ENCODE measurements at regions not wholly inside any gene's neighbourhood (a gene's known extent, or its start where the extent isn't known, plus 50 kb on each side); places are given as distances from the start of the nearest gene placed in this dataset.

DNA sequence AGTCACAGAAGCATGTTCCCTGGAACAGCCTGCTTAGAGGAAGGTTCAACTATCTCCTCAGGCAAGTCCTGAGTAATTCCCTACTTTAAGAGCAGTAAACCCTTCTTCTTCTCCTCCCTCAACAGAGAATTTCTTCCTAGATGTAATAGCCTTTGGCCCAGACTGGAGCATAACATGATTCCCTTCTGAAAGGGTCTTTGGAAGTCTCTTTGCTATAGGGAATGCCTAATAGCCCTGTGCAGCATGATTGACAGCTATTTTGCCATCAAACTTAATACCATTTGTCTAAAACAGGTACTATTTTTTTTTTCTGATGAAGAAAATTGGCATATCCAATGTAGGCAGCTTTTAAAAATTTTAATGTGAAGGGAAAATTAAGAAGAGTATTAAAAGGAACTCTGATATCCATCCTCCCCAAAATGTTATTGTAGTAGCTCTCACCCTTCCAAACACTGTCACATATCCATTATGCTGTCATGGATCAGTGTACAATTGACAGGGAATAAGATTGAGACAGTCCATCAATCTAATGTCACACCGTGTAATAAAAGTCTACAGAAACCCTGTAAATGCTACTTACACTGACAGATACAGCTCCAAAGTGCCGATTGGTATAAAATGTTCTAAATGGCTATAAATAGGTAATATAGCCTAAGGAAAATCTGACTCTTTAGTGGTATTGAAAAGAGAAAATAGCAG is 884.6 kb downstream of the TTLL7 start:
- no peak for TF ChIP-seq EZH2 (IDR thresholded peaks at IDR 0.05)
- TF ChIP-seq, protein P1, sequence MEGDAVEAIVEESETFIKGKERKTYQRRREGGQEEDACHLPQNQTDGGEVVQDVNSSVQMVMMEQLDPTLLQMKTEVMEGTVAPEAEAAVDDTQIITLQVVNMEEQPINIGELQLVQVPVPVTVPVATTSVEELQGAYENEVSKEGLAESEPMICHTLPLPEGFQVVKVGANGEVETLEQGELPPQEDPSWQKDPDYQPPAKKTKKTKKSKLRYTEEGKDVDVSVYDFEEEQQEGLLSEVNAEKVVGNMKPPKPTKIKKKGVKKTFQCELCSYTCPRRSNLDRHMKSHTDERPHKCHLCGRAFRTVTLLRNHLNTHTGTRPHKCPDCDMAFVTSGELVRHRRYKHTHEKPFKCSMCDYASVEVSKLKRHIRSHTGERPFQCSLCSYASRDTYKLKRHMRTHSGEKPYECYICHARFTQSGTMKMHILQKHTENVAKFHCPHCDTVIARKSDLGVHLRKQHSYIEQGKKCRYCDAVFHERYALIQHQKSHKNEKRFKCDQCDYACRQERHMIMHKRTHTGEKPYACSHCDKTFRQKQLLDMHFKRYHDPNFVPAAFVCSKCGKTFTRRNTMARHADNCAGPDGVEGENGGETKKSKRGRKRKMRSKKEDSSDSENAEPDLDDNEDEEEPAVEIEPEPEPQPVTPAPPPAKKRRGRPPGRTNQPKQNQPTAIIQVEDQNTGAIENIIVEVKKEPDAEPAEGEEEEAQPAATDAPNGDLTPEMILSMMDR (IDR thresholded peaks at IDR 0.05) = no peak
